Peyer's patch (tissue), 4 donors: ENCODE measurements at regions not wholly inside any gene's neighbourhood (a gene's known extent, or its start where the extent isn't known, plus 50 kb on each side); places are given as distances from the start of the nearest gene placed in this dataset.
"Not testable (repeated sequence)": the region's sequence is repeated elsewhere in the genome, so short reads cannot be mapped to it uniquely, and the experiment has no call there.

ENCODE experiments used
- DNase-seq, 3 donors: peaks; one replicate each; pipeline ENCODE4 v3.0.0-alpha.2; 2017 to 2019
- H3K27ac ChIP-seq, 4 donors: fragments of 200-600 bp; sonication (generic); one replicate each; pipeline ENCODE4 v1.5.1; 2016 to 2019
- H3K27me3 ChIP-seq, 2 donors: fragments of 200-600 bp; sonication (generic); one replicate each; pipeline ENCODE4 v1.5.1; 2019
- H3K36me3 ChIP-seq, 3 donors: fragments of 200-600 bp; sonication (generic); one replicate each; pipeline ENCODE4 v1.5.1; 2016 to 2019
- H3K4me1 ChIP-seq, 4 donors: fragments of 200-600 bp; sonication (generic); one replicate each; pipeline ENCODE4 v1.5.1; 2016 to 2019
- H3K4me3 ChIP-seq, 4 donors: fragments of 200-600 bp; sonication (generic); 1 replicate in 3 of 4; 2 replicates in 1 of 4; pipeline ENCODE4 v1.5.1; 2016 to 2019; ENCODE audit warnings: mild to moderate bottlenecking in 1 of 4
- H3K9me3 ChIP-seq, 4 donors: fragments of 200-600 bp; sonication (generic); one replicate each; pipeline ENCODE4 v1.5.1; 2016 to 2019; ENCODE audit warnings: mild to moderate bottlenecking in 1 of 4
- CTCF ChIP-seq, 6 experiments: fragments of 450-650 bp in 4 of 6; fragments of 200-600 bp in 2 of 6; sonication (generic) in 1 of 6; IDR thresholded peaks; one replicate each; pipeline ENCODE4 v1.5.1; 2017 to 2019; ENCODE audit warnings: antibody characterized with exemption in 6 of 6, mild to moderate bottlenecking in 3 of 6, moderate library complexity in 1 of 6
- POLR2A ChIP-seq, 2 donors: fragments of 450-650 bp; IDR thresholded peaks; one replicate each; pipeline ENCODE4 v1.5.1; 2017; ENCODE audit warnings: antibody characterized with exemption in 2 of 2, mild to moderate bottlenecking in 2 of 2, moderate library complexity in 2 of 2

DNA sequence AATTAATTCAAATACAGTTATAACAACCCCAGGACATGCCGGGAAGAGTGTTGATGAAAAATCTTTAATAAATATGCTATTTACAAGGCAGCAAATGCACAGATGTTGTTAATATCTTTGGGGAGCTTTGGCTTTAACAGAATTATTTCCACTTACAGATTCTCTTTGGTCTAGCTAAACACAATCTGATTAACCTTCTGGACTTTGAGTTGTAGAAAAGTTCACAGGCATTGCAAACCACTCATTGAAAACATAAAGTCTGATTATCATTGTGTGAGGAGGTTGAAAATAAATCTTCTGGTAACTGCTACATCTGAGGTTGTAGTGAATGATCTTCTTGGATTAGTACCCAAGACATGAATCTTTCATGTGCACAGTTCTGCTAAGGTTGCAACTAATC lies 255.6 kb downstream of the LHFPL1 start:
- H3K27ac ChIP-seq: no peak overlapping the region
- TF ChIP-seq POLR2A (IDR thresholded peaks at IDR 0.05) (no peak), CTCF (IDR thresholded peaks at IDR 0.05) (no peak)
- no peaks in the 10 kb centered on the region for H3K9me3 ChIP-seq

DNA sequence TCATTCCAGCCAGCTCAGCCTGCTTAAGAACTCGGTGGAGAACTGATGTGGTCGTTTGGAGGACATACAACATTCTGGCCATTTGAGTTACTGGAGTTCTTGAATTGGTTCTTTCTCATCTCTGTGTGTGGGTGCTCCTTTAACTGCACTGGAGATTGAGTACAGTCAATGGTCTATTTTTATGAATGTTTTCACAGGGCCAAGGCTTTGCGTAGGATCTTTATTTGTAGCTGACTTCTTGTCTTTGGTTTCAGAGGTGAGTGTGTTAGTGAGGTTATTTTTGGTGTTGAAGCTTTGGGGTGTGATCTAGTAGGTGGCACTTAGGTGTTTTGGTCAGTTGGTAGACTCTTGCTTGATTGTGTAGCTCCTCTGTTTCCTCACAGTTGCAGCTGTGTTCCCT lies 288.4 kb downstream of the LHFPL1 start:
- DNase-seq: no peak

More for the DNA sequence above, 255.6 kb downstream of the LHFPL1 start:
- Histone ChIP-seq H3K4me1 (no peaks in the 10 kb centered on the region), H3K36me3 (no peaks in the 10 kb centered on the region), H3K27me3 (no peaks in the 10 kb centered on the region), H3K4me3 (no peak overlapping the region)
- DNase-seq: no peak

DNA sequence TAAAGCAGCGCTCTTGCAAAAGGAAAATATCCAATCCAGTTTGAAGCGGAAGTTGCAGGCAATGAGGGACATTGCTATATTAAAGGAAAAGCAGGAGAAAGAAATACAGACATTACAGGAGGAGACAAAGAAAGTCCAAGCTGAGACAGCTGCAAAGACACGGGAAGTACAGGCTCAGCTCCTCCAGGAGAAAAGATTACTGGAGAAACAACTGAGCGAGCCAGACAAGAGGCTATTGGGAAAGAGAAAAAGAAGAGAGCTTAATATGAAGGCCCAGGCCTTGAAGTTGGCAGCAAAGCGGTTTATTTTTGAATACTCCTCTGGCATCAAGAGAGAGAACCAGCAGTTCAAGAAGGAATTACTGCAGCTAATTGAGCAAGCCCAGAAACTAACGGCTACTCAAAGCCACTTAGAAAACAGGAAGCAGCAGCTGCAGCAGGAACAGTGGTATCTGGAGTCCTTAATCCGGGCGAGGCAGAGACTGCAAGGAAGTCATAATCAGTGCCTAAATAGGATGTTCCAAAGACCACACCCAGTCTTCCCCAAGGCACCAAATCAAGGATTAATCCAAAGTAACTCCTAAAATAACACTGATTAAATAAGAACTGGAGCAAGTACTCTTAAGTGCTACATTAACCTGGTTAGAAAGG lies 298.0 kb downstream of the LHFPL1 start:
- not testable (repeated sequence) for DNase-seq, H3K9me3 ChIP-seq, H3K4me3 ChIP-seq, H3K36me3 ChIP-seq, H3K27me3 ChIP-seq, H3K4me1 ChIP-seq, H3K27ac ChIP-seq

More for the DNA sequence above, 288.4 kb downstream of the LHFPL1 start:
- H3K4me1 ChIP-seq: no peaks in the 10 kb centered on the region
- no peak for TF ChIP-seq POLR2A (IDR thresholded peaks at IDR 0.05)
- TF ChIP-seq CTCF (IDR thresholded peaks at IDR 0.05): no peak
- H3K9me3 ChIP-seq: no peaks in the 10 kb centered on the region
- no peak overlapping the region for H3K27ac ChIP-seq
- no peaks in the 10 kb centered on the region for H3K27me3 ChIP-seq
- H3K36me3 ChIP-seq: no peaks in the 10 kb centered on the region
- no peak overlapping the region for H3K4me3 ChIP-seq

- DNase-seq: no peak
- Histone ChIP-seq H3K27me3 (no peaks in the 10 kb centered on the region), H3K27ac (no peak overlapping the region), H3K9me3 (no peaks in the 10 kb centered on the region), H3K4me1 (no peaks in the 10 kb centered on the region), H3K36me3 (no peaks in the 10 kb centered on the region), H3K4me3 (no peak overlapping the region)
- no peak for TF ChIP-seq POLR2A (IDR thresholded peaks at IDR 0.05)
- TF ChIP-seq CTCF (IDR thresholded peaks at IDR 0.05): no peak
Observed at GRCh38 chrX:112380541-112381278, 298.1 kb upstream of the TRPC5 start.

DNA sequence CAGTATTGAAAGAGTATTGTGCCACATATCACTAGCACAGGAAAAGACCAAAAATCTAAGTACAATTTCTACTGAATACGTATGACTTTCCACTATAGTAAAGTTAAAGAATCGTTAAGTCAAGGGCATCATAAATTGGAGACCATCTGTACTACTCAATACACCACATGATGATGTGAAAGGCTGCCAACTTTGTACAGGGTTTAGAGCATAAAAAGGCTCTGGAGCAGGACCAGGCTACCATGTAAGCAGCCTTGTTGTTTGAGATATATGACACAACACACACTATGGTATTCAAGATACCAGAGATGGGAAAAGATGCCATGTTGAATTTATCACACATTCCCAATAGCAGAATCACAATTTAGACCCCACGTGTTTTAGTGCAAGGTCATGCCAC lies 294.9 kb upstream of the TRPC5 start:
- Histone ChIP-seq H3K36me3 (no peaks in the 10 kb centered on the region), H3K27ac (no peak overlapping the region), H3K9me3 (no peaks in the 10 kb centered on the region), H3K4me1 (no peaks in the 10 kb centered on the region), H3K4me3 (no peak overlapping the region), H3K27me3 (no peaks in the 10 kb centered on the region)
- DNase-seq: no peak
- TF ChIP-seq CTCF (IDR thresholded peaks at IDR 0.05): no peak
- TF ChIP-seq POLR2A (IDR thresholded peaks at IDR 0.05): no peak

GRCh38 chrX:112368371-112368770 lies 285.8 kb upstream of the TRPC5 start:
- Histone ChIP-seq H3K4me3 (no peak overlapping the region), H3K27ac (no peak overlapping the region), H3K9me3 (no peaks in the 10 kb centered on the region), H3K4me1 (no peaks in the 10 kb centered on the region), H3K27me3 (no peaks in the 10 kb centered on the region), H3K36me3 (no peaks in the 10 kb centered on the region)
- no peak for DNase-seq
- TF ChIP-seq POLR2A (IDR thresholded peaks at IDR 0.05) (no peak), CTCF (IDR thresholded peaks at IDR 0.05) (no peak)
